Urothelium cell line (cell line): ENCODE measurements at regions not wholly inside any gene's neighbourhood (a gene's known extent, or its start where the extent isn't known, plus 50 kb on each side); places are given as distances from the start of the nearest gene placed in this dataset.

Experiments used
- DNase-seq: peaks from one replicate; pipeline ENCODE4 v3.0.0; 2011; ENCODE audit warnings: low spot score, mixed read lengths
- FAIRE-seq: peaks from 2 replicates; lab custom pipeline; 2011; peaks lifted over from hg19 to GRCh38; lab: Jason Lieb, UNC

GRCh38 chr6:104579310-104579863 is 280.3 kb downstream of the HACE1 start:
- FAIRE-seq = no peak
- DNase-seq = no peak

GRCh38 chr6:104575536-104575935 is 284.2 kb downstream of the HACE1 start:
- DNase-seq = no peak
- no peak for FAIRE-seq

GRCh38 chr6:104574135-104574750 is 285.5 kb downstream of the HACE1 start:
- DNase-seq (no peak), FAIRE-seq (no peak)

- FAIRE-seq (no peak), DNase-seq (no peak)
Observed at GRCh38 chr6:104573350-104573749, 286.4 kb downstream of the HACE1 start.

- DNase-seq (no peak), FAIRE-seq (no peak)
Observed at GRCh38 chr6:104572901-104573300, 286.8 kb downstream of the HACE1 start.

- DNase-seq (peak; percentile 29), FAIRE-seq (no peak)
Observed at GRCh38 chr6:104566411-104566810, 293.3 kb downstream of the HACE1 start.

GRCh38 chr6:104563306-104563705 is 296.4 kb downstream of the HACE1 start:
- no peak for FAIRE-seq

GRCh38 chr6:104559435-104560202 is 300.1 kb downstream of the HACE1 start:
- no peak for FAIRE-seq
- no peak for DNase-seq

More at GRCh38 chr6:104563306-104563705, 296.4 kb downstream of the HACE1 start:
- DNase-seq = no peak

- DNase-seq (no peak), FAIRE-seq (no peak)
Observed at GRCh38 chr6:104558746-104559145, 301.0 kb downstream of the HACE1 start.

GRCh38 chr6:104548297-104548696 is 311.4 kb downstream of the HACE1 start:
- no peak for FAIRE-seq
- no peak for DNase-seq

GRCh38 chr6:104541411-104541810 is 318.3 kb downstream of the HACE1 start:
- DNase-seq (no peak), FAIRE-seq (no peak)

GRCh38 chr6:104540743-104541142 is 319.0 kb downstream of the HACE1 start:
- DNase-seq (no peak), FAIRE-seq (no peak)

GRCh38 chr6:104539173-104539572 is 320.5 kb downstream of the HACE1 start:
- no peak for FAIRE-seq
- no peak for DNase-seq

- FAIRE-seq (no peak), DNase-seq (no peak)
Observed at GRCh38 chr6:104537872-104538271, 321.8 kb downstream of the HACE1 start.

- FAIRE-seq = no peak
- DNase-seq = peak; percentile 14
Observed at GRCh38 chr6:104537180-104537579, 322.5 kb downstream of the HACE1 start.

- no peak for FAIRE-seq
- no peak for DNase-seq
Observed at GRCh38 chr6:104532462-104532861, 327.3 kb downstream of the HACE1 start.

- DNase-seq (no peak), FAIRE-seq (no peak)
Observed at GRCh38 chr6:104531646-104532045, 328.1 kb downstream of the HACE1 start.

GRCh38 chr6:104527761-104528415 is 331.8 kb downstream of the HACE1 start:
- FAIRE-seq (no peak), DNase-seq (peak; percentile 7)

- DNase-seq (no peak), FAIRE-seq (no peak)
Observed at GRCh38 chr6:104527311-104527710, 332.4 kb downstream of the HACE1 start.

GRCh38 chr6:104526376-104526775 is 333.3 kb downstream of the HACE1 start:
- no peak for DNase-seq
- no peak for FAIRE-seq

- DNase-seq (peak; percentile 76), FAIRE-seq (no peak)
Observed at GRCh38 chr6:104525677-104526322, 333.9 kb downstream of the HACE1 start.
